HG03575 (cell line): ENCODE measurements at regions not wholly inside any gene's neighbourhood (a gene's known extent, or its start where the extent isn't known, plus 50 kb on each side); places are given as distances from the start of the nearest gene placed in this dataset.

Source experiments
- ATAC-seq: cut with Tn5 transposase; IDR thresholded peaks from one replicate; pipeline ENCODE4 v1.9.1; 2021; ENCODE audit not compliant: unreplicated experiment, insufficient number of reproducible peaks, low FRiP score; ENCODE audit errors: extremely low read depth

- no peak for ATAC-seq
Observed at GRCh38 chr1:58983633-58984245, 199.9 kb upstream of the JUN start.

- ATAC-seq, result no peak
Observed at GRCh38 chr1:58986996-58987767, 203.3 kb upstream of the JUN start.

- no peak for ATAC-seq
Observed at GRCh38 chr1:58988752-58989151, 204.9 kb upstream of the JUN start.

- no peak for ATAC-seq
Observed at GRCh38 chr1:58989845-58990244, 206.0 kb upstream of the JUN start.

GRCh38 chr1:58991305-58991704 lies 207.5 kb upstream of the JUN start:
- no peak for ATAC-seq

GRCh38 chr1:58992643-58993042 lies 208.8 kb upstream of the JUN start:
- ATAC-seq, result no peak

GRCh38 chr1:58993403-58993802 lies 209.6 kb upstream of the JUN start:
- no peak for ATAC-seq

- no peak for ATAC-seq
Observed at GRCh38 chr1:58994664-58995063, 210.8 kb upstream of the JUN start.

- ATAC-seq, result peak; percentile 79
Observed at GRCh38 chr1:58996341-58997059, 212.7 kb upstream of the JUN start.

GRCh38 chr1:58997060-58997411 lies 213.2 kb upstream of the JUN start:
- peak; percentile 26 for ATAC-seq

GRCh38 chr1:58997637-58998036 lies 213.8 kb upstream of the JUN start:
- ATAC-seq, result no peak

- no peak for ATAC-seq
Observed at GRCh38 chr1:58999676-59000075, 215.8 kb upstream of the JUN start.

GRCh38 chr1:59004755-59005154 lies 220.9 kb upstream of the JUN start:
- no peak for ATAC-seq

- no peak for ATAC-seq
Observed at GRCh38 chr1:59005491-59006288, 221.8 kb upstream of the JUN start.

GRCh38 chr1:59006289-59006658 lies 222.4 kb upstream of the JUN start:
- no peak for ATAC-seq

GRCh38 chr1:59006932-59007331 lies 223.1 kb upstream of the JUN start:
- no peak for ATAC-seq

- ATAC-seq, result no peak
Observed at GRCh38 chr1:59007429-59007819, 223.6 kb upstream of the JUN start.

GRCh38 chr1:59007820-59008598 lies 224.2 kb upstream of the JUN start:
- no peak for ATAC-seq
